Ammon's horn (tissue), 1 donor: ENCODE measurements at regions not wholly inside any gene's neighbourhood (a gene's known extent, or its start where the extent isn't known, plus 50 kb on each side); places are given as distances from the start of the nearest gene placed in this dataset.
A peak's percentile ranks its signal among the peaks of the same experiment; 100 is the strongest.

ENCODE experiments used
- DNase-seq: peaks from one replicate; pipeline ENCODE4 v3.0.0-alpha.2; 2016; ENCODE audit warnings: low spot score

DNA sequence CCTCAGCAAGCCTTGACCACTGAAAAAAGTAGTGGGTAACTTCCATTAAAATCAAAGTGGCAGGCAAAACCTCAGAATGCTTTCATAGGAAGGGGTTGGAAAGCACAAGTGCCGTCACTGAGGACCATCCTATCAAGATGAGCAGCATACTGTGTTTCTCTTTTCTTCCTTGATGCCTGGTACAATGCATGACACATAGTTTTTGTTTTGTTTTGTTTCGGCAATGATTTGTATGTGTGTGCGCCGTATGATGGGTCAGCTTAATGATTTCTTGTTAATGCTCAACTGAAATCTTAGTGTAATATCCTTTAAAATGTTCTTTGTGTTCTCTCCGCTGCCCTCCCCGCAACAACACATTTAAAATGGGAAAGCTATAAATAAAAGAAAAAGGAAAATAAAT, 476.4 kb upstream of the KCNMB2 start:
- no peak for DNase-seq

DNA sequence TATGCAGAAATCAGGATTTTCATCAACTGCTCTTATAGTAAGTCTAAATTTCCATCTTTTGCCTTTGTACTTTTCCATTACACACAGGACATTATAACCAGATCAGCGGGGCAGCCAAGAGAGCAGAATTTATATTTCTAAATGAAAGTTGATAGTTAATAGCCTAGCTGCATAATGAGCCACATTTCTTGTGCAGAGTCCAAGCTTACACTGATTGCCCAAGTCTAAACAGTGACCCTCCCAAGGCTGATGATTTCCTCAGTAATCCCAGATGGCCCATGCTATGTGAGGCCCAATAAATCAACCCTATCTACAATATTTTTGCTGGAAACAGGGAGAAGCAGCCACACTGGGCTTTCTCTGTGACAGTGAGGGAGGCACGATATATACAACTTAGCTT, 475.8 kb upstream of the KCNMB2 start:
- no peak for DNase-seq

DNA sequence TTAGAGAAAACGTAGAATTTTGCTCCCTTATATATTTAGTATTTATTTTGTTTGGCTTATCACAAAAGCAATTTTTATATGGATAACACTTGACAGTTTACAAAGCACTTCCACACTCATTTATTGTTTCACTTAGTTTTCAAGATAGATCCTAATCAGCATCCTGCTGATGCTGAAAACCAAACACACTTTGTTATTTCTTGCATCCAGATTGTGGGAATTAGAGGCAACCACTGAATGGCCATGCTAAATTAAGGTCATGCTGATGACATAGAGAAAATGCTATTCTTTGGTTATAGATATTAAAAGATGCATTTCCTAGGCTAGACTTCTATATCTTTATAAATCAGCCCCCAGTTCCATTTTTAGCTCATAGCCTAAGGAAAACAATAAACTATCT, 474.1 kb upstream of the KCNMB2 start:
- no peak for DNase-seq

DNA sequence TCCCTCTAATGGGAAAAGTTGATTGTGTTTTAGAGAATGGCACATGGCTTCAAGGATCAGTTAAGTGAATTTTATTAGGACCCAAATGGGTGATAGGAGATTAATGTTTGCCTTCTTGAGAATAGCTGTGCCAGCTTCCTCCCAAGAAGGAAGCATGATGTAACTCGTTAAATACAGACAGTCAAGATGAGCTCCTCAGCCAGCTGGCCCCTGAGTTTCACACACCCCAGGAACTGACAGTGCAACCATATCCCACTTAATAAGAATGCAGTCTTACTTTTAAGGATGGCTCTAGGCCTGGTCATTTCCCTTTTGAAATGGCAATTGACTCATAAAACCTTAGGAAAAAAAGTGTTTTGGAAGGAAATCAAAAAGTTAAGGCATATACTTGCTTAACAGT, 472.8 kb upstream of the KCNMB2 start:
- no peak for DNase-seq

GRCh38 chr3:178067721-178068120, 468.5 kb upstream of the KCNMB2 start:
- no peak for DNase-seq

DNA sequence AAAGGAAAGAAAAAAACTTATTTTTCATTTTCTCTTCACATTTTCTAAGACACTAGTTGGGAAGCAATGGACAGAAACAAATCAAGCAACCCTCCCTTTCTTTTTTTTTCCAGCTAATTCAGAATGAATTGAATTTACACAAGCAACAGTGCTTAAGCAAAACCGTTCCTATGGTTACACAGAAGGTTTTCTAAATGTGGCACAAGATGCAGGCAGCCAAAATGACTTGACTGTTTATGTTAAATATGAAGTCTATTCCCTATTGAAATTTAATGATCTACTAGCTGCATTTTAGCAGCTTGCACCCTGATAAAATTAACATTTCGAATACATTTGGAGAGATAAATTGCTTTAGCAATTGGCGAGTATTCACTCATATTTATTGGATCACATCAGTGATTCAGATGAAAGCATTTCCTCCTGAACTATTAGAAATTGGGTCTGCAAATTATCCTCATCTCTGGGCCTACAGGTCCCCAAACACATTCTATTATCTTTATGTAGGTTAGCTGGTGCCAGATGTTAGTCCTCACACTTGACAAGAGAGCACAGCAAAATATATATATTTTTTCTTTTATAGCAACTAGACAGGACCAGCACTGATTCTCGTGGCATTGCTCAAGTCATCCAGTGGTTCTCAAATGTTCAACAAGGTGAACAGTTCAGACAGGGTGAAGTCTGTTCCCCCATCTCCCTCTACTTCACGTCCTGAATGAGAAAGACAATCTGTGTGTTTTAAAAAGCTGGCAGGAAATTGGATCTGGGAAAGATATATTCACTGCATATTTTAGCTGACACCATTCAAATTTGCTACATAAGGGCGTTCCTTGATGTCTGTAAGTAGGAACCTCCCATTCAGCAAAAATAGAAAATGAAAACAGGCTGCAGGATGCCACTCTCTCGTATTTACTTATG, 463.6 kb upstream of the KCNMB2 start:
- peak; percentile 56 for DNase-seq

DNA sequence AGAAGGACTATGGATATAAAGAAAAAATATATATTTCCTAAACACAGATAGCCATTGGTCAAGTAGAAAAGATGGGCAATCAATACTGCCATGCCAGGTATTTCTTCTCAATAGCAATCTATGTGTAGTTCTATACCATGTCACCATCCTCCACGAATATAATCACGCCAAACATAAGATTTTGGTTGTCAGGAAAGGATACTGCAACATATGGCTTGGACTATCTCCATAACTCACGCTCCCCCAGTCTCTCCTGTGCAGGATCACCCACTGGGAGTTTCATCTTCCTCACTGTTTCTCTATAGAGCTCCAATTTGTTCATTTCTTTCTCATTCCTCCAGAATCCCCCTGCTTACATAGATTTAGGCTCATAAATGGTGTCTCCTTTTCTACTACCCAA, 462.9 kb upstream of the KCNMB2 start:
- DNase-seq: no peak

GRCh38 chr3:178075344-178075743, 460.9 kb upstream of the KCNMB2 start:
- DNase-seq: no peak

DNA sequence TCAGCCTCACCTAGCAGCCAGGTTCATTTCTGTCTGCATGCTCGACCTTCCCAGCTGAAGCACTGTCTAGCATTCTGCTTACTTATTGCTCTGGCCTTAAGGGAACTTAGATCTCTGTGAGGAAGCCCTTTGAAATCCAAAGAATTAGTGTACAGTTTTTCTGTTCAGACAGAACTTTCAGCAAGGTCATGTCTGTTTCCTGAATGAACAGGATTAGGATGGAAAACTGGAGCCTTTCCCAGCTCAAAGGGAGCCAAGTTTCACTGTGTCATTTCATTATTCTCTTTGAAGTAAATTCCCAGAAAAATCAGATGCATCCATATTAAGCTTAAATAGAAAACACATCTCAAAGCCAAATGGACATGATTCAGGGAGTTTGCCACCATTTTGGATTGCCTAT, 457.3 kb upstream of the KCNMB2 start:
- DNase-seq: no peak

- no peak for DNase-seq
These were observed 456.3 kb upstream of the KCNMB2 start for GRCh38 chr3:178079966-178080365.

DNA sequence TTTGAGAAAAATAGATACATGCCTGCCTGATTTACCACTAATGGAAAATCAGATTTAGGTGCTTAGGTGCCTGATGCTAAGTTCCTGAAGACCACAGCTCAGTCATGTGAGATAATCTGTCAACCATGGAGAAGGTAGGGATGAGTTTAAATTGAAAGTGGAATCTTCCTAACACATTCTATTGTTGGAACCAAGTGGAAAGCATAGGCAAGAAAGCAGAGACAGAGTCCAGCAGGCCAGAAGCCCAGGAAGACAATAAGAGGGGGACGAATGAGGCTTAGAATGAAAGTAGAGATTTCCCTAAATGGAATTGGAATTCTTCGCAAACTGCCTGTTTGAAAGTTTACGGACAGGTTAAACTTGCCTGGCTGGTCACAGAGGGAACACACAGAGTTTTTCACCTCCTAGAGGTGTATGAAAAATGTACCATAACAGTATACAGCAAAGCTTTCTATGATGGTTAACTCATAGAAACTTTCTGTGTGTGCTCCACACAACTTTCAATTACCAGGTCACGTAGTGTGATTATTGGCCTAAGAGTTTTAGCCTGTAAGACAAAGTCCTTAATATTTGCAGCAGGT, 453.8 kb upstream of the KCNMB2 start:
- DNase-seq: no peak

- peak; percentile 45 for DNase-seq
These were observed 452.1 kb upstream of the KCNMB2 start for GRCh38 chr3:178083906-178084866.

- peak; percentile 96 for DNase-seq
These were observed 451.1 kb upstream of the KCNMB2 start for GRCh38 chr3:178084938-178085816.

GRCh38 chr3:178085817-178086123, 450.5 kb upstream of the KCNMB2 start:
- no peak for DNase-seq

GRCh38 chr3:178086144-178086825, 450.0 kb upstream of the KCNMB2 start:
- no peak for DNase-seq

DNA sequence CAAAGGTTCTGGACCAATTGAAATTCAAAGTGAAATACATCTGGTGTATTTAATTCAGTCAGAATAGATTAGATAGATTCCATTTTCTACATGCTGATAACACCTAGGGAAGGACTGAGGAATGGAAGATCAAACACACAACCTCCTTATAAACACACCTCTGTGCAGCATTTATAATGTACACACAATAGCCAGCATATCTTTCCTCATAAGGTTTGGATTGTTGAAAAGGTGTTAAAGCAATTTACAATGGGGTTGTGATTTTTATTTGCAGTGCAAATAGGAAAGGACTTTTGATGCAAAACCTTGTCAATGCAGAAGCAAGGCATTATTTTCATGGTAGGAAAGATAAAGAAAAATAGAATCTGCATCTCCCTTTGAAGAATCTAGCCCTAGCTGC, 448.9 kb upstream of the KCNMB2 start:
- DNase-seq: no peak

GRCh38 chr3:178088963-178089362, 447.3 kb upstream of the KCNMB2 start:
- DNase-seq: no peak

DNA sequence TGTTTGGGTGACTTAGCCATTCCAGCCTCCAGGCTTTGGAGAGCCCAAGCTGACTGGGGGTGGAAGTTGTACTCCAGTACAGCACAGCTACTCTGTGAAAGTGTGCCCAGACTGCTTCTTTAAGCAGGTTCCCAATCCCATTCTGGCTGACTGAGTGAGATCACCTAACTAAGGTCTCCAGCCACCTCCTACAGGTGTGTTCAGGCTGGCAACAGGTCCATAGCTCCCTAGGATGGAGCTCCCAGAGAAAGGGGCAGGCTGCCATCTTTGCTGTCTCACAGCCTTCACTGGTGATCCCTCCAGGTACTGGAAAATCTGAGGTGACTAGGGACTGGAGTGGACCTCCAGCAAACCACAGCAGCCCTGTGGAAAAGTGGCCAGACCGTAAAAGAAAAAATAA, 445.3 kb upstream of the KCNMB2 start:
- DNase-seq: no peak

- DNase-seq: no peak
These were observed 440.7 kb upstream of the KCNMB2 start for GRCh38 chr3:178095522-178095921.

DNA sequence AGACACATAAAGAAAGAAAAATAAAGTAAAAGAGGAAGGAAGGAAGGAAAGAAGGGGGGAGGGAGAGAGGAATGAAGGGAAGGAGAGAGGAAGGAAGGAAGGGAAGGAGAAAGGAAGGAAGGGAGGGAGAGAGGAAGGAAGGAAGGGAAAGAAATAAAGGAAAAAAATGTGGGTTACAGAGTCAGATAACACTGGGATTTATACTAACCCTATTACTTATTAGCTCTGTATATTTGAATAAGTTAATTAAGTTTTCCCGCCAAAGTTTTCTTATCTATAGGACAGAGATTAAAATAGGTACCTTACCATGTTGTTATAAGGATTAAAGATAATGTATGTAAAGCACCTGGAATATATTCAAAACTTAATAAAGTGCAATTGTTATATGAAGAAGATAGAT, 439.3 kb upstream of the KCNMB2 start:
- no peak for DNase-seq

DNA sequence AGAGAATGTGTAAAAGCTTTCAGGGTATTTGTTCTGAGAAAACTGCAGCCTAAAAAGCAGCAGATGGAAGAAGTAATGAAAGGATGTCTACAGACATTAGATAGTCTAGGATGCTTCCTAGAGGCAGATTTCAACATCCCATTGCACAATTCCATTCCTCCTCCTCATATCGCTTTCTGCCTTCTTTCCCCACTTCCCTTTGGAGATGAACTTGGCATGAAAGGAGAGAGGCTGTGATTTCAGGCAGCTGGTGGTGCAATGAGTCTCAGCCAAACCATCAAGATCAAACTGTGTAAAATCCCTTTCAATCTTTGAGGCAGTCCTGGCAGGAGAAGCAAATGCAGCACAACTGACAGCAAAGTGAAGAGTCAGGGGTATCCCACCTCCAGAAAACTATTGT, 438.7 kb upstream of the KCNMB2 start:
- DNase-seq: peak; percentile 65
